ENCODE measurements at regions not wholly inside any gene's neighbourhood (a gene's known extent, or its start where the extent isn't known, plus 50 kb on each side); places are given as distances from the start of the nearest gene placed in this dataset.

DNA sequence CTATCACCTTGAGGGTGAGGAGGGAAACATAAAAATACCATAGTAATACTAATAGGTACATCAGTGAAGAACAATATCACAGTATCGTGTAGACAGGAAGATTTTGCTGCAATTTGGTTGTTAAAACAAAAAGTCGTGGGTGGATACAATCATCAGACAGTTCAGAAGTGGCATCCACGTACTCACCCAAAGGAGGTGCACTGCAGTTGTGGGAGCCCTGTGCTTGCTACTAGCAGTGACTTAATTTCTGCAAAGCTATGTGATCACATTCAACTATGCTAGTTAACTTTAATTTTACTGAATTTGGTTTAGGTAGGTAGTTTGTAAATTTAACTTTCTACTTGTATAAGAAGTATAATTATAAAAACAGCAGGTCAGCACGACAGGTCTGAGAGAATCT lies 188.2 kb upstream of the SGK1 start:
- BruUV-seq (replicated peaks) = no TSS peak
- no peak for DNase-seq
- Mint-ChIP-seq H3K4me3 (ENCODE audit: low read depth, unreplicated experiment) (no peak overlapping the region), H3K9me3 (ENCODE audit: low read depth, unreplicated experiment) (peaks cover 2% of the 10 kb centered on the region), H3K4me1 (ENCODE audit: low read depth, unreplicated experiment) (peaks cover 10% of the 10 kb centered on the region), H3K27ac (ENCODE audit: unreplicated experiment) (no peak overlapping the region), H3K27me3 (ENCODE audit: unreplicated experiment) (no peaks in the 10 kb centered on the region), H3K36me3 (ENCODE audit: insufficient read depth, unreplicated experiment) (peaks cover 4% of the 10 kb centered on the region)
- intact Hi-C loops (cut with micrococcal nuclease; ENCODE audit: unreplicated experiment) = no loop called here
- TF ChIP-seq, protein P1, sequence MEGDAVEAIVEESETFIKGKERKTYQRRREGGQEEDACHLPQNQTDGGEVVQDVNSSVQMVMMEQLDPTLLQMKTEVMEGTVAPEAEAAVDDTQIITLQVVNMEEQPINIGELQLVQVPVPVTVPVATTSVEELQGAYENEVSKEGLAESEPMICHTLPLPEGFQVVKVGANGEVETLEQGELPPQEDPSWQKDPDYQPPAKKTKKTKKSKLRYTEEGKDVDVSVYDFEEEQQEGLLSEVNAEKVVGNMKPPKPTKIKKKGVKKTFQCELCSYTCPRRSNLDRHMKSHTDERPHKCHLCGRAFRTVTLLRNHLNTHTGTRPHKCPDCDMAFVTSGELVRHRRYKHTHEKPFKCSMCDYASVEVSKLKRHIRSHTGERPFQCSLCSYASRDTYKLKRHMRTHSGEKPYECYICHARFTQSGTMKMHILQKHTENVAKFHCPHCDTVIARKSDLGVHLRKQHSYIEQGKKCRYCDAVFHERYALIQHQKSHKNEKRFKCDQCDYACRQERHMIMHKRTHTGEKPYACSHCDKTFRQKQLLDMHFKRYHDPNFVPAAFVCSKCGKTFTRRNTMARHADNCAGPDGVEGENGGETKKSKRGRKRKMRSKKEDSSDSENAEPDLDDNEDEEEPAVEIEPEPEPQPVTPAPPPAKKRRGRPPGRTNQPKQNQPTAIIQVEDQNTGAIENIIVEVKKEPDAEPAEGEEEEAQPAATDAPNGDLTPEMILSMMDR (IDR thresholded peaks at IDR 0.05; ENCODE audit: unreplicated experiment) = no peak
- CTCF ChIA-PET = no interaction called here

- intact Hi-C loops (cut with micrococcal nuclease; ENCODE audit: unreplicated experiment) = no loop called here
- CTCF ChIA-PET = no interaction called here
Measured at GRCh38 chr6:134503585-134504281, 185.8 kb upstream of the SGK1 start.

DNA sequence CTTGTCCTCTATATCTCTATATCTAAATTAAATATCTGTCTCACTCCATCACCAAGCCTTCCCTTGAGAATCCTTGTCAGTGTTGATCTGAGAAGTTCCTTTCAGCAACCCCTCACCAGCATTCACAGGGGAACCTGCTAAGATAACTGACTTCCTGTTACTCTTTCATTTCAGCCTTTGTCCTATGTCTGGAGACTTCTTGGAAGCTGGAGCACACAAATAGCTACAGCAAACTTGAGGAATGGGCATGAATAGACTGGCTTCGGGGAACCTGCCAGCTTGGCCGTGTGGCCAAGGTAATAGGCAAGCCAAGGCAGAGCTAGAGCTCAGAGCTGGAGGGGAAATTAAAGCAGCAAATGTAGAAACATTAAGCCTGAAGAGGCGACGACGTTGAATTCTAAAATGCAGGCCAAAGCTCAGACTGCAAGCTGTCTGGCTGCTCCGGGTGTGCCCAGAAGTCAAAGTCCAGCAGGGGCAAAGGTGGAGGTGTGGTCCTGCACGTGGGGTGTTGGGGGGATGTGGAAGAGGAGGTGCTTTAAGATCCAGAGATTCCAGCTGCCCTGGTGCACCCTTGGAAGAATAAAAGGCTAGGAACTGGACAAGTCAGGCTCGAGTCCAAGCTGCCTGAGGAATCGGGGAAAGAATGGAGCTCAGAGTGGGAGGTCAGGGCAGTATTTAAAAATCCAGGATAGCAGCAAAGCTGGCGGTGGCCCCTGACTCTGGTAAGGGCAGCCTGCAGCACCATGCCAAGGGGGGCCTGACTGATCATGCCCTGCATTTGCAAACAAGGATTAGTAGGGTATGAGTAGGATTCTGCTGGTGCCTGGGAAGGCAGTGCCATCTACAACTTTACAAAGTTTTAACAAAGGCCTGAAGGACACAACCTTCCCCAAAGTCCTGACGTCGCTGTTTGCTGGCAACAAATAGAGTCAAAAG lies 185.0 kb upstream of the SGK1 start:
- DNase-seq = no peak
- H3K27me3 Mint-ChIP-seq (ENCODE audit: unreplicated experiment) = no peaks in the 10 kb centered on the region
- BruUV-seq (replicated peaks) = no TSS peak
- H3K4me1 Mint-ChIP-seq (ENCODE audit: low read depth, unreplicated experiment) = peaks cover 10% of the 10 kb centered on the region
- H3K27ac Mint-ChIP-seq (ENCODE audit: unreplicated experiment) = peak overlapping the region; percentile 40
- TF ChIP-seq, protein P1 (IDR thresholded peaks at IDR 0.05; ENCODE audit: unreplicated experiment) = no peak
- H3K36me3 Mint-ChIP-seq (ENCODE audit: insufficient read depth, unreplicated experiment) = peaks cover 4% of the 10 kb centered on the region
- intact Hi-C loops (cut with micrococcal nuclease; ENCODE audit: unreplicated experiment) = no loop called here
- H3K9me3 Mint-ChIP-seq (ENCODE audit: low read depth, unreplicated experiment) = no peaks in the 10 kb centered on the region
- CTCF ChIA-PET = no interaction called here
- peak overlapping the region; percentile 9 for H3K4me3 Mint-ChIP-seq (ENCODE audit: low read depth, unreplicated experiment)

More at GRCh38 chr6:134503585-134504281, 185.8 kb upstream of the SGK1 start:
- DNase-seq = no peak
- H3K36me3 Mint-ChIP-seq (ENCODE audit: insufficient read depth, unreplicated experiment) = peaks cover 4% of the 10 kb centered on the region
- TF ChIP-seq, protein P1 (IDR thresholded peaks at IDR 0.05; ENCODE audit: unreplicated experiment) = no peak
- H3K4me1 Mint-ChIP-seq (ENCODE audit: low read depth, unreplicated experiment) = peaks cover 10% of the 10 kb centered on the region
- H3K27ac Mint-ChIP-seq (ENCODE audit: unreplicated experiment) = no peak overlapping the region
- H3K9me3 Mint-ChIP-seq (ENCODE audit: low read depth, unreplicated experiment) = no peaks in the 10 kb centered on the region
- no peak overlapping the region for H3K4me3 Mint-ChIP-seq (ENCODE audit: low read depth, unreplicated experiment)
- BruUV-seq (replicated peaks) = no TSS peak
- H3K27me3 Mint-ChIP-seq (ENCODE audit: unreplicated experiment) = no peaks in the 10 kb centered on the region

DNA sequence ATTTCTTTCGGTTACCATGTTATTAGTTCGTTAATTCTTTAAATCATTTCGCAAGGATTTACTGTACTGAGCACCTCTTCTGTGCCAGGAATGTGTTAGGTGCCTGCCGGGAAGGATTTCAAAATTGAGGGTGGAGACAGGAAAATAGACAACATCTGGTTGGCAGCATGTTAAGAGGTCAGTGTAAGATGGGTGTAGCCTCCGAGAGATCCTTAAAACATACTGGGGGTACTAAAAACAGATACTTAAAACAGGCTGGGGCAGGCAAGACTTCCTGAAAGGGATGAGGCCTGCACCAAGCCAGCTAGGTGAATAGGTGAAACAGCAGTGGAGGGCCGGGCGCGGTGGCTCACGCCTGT lies 178.0 kb upstream of the SGK1 start:
- CTCF ChIA-PET = no interaction called here
- no peak for DNase-seq
- BruUV-seq (replicated peaks) = no TSS peak
- peaks cover 16% of the 10 kb centered on the region for H3K4me1 Mint-ChIP-seq (ENCODE audit: low read depth, unreplicated experiment)
- no peaks in the 10 kb centered on the region for H3K27me3 Mint-ChIP-seq (ENCODE audit: unreplicated experiment)
- H3K36me3 Mint-ChIP-seq (ENCODE audit: insufficient read depth, unreplicated experiment) = no peaks in the 10 kb centered on the region
- no peak overlapping the region for H3K4me3 Mint-ChIP-seq (ENCODE audit: low read depth, unreplicated experiment)
- H3K27ac Mint-ChIP-seq (ENCODE audit: unreplicated experiment) = peak overlapping the region; percentile 8
- intact Hi-C loops (cut with micrococcal nuclease; ENCODE audit: unreplicated experiment) = no loop called here
- TF ChIP-seq, protein P1 (IDR thresholded peaks at IDR 0.05; ENCODE audit: unreplicated experiment) = no peak
- no peaks in the 10 kb centered on the region for H3K9me3 Mint-ChIP-seq (ENCODE audit: low read depth, unreplicated experiment)
